NOMO-1 treated with DMSO at 0.1 percent for 48 hours (cell line): ENCODE measurements at regions not wholly inside any gene's neighbourhood (a gene's known extent, or its start where the extent isn't known, plus 50 kb on each side); places are given as distances from the start of the nearest gene placed in this dataset.
"Not testable (repeated sequence)": the region's sequence is repeated elsewhere in the genome, so short reads cannot be mapped to it uniquely, and the experiment has no call there.

Experiments
- DNase-seq: peaks from one replicate; lab custom pipeline; 2025; ENCODE audit not compliant: unreplicated experiment; lab: John Stamatoyannopoulos, UW

GRCh38 chr5:30398423-30398822 lies 795.1 kb upstream of the CDH6 start:
- no peak for DNase-seq

- no peak for DNase-seq
Observed at GRCh38 chr5:30392897-30393296, 800.6 kb upstream of the CDH6 start.

GRCh38 chr5:30390095-30390494 lies 803.4 kb upstream of the CDH6 start:
- DNase-seq, result no peak

GRCh38 chr5:30387974-30388632 lies 805.4 kb upstream of the CDH6 start:
- no peak for DNase-seq

- no peak for DNase-seq
Observed at GRCh38 chr5:30385754-30386153, 807.7 kb upstream of the CDH6 start.

- no peak for DNase-seq
Observed at GRCh38 chr5:30384171-30384570, 809.3 kb upstream of the CDH6 start.

GRCh38 chr5:30380228-30380627 lies 813.3 kb upstream of the CDH6 start:
- DNase-seq, result no peak

GRCh38 chr5:30376848-30377247 lies 816.6 kb upstream of the CDH6 start:
- DNase-seq, result no peak

- DNase-seq, result no peak
Observed at GRCh38 chr5:30368064-30368463, 825.4 kb upstream of the CDH6 start.

- not testable (repeated sequence) for DNase-seq
Observed at GRCh38 chr5:30365031-30365430, 828.5 kb upstream of the CDH6 start.

- DNase-seq, result no peak
Observed at GRCh38 chr5:30357371-30357770, 836.1 kb upstream of the CDH6 start.

GRCh38 chr5:30355675-30356074 lies 837.8 kb upstream of the CDH6 start:
- no peak for DNase-seq

GRCh38 chr5:30347858-30348257 lies 845.6 kb upstream of the CDH6 start:
- DNase-seq, result no peak

- not testable (repeated sequence) for DNase-seq
Observed at GRCh38 chr5:30345539-30346345, 847.7 kb upstream of the CDH6 start.

- no peak for DNase-seq
Observed at GRCh38 chr5:30343707-30344106, 849.8 kb upstream of the CDH6 start.

- DNase-seq, result no peak
Observed at GRCh38 chr5:30341466-30341865, 852.0 kb upstream of the CDH6 start.

- DNase-seq, result no peak
Observed at GRCh38 chr5:30337084-30337573, 856.4 kb upstream of the CDH6 start.

GRCh38 chr5:30331534-30331933 lies 862.0 kb upstream of the CDH6 start:
- no peak for DNase-seq

GRCh38 chr5:30325795-30326194 lies 867.7 kb upstream of the CDH6 start:
- no peak for DNase-seq

- DNase-seq, result no peak
Observed at GRCh38 chr5:30324083-30324482, 869.4 kb upstream of the CDH6 start.

- DNase-seq, result no peak
Observed at GRCh38 chr5:30287890-30288289, 905.6 kb upstream of the CDH6 start.

GRCh38 chr5:30279237-30279636 lies 914.2 kb upstream of the CDH6 start:
- DNase-seq, result no peak
